Kidney epithelial cell (primary cell): ENCODE measurements at regions not wholly inside any gene's neighbourhood (a gene's known extent, or its start where the extent isn't known, plus 50 kb on each side); places are given as distances from the start of the nearest gene placed in this dataset.
"Not testable (repeated sequence)": the region's sequence is repeated elsewhere in the genome, so short reads cannot be mapped to it uniquely, and the experiment has no call there.

Source experiments
- DNase-seq: peaks from one replicate; pipeline ENCODE4 v3.0.0-alpha.2; 2010; ENCODE audit warnings: low read depth
- H3K27me3 ChIP-seq: 2 replicates; pipeline ENCODE4 v1.6.0; 2011; ENCODE audit warnings: low read length; ENCODE audit not compliant: control insufficient read depth, insufficient read depth
- H3K36me3 ChIP-seq: 2 replicates; pipeline ENCODE4 v1.5.1; 2011; ENCODE audit warnings: low read length; ENCODE audit not compliant: control insufficient read depth, insufficient read depth
- H3K4me3 ChIP-seq: 2 replicates; pipeline ENCODE4 v1.5.1; 2011; ENCODE audit warnings: low read depth, mild to moderate bottlenecking, control low read depth, low read length
- TF ChIP-seq, protein P1 (sequence below): IDR thresholded peaks from 2 replicates; pipeline ENCODE4 v1.5.1; 2011; ENCODE audit warnings: mild to moderate bottlenecking, moderate library complexity, low read length, control low read depth, inconsistent platforms; ENCODE audit not compliant: insufficient read depth, poor library complexity, severe bottlenecking

DNA sequence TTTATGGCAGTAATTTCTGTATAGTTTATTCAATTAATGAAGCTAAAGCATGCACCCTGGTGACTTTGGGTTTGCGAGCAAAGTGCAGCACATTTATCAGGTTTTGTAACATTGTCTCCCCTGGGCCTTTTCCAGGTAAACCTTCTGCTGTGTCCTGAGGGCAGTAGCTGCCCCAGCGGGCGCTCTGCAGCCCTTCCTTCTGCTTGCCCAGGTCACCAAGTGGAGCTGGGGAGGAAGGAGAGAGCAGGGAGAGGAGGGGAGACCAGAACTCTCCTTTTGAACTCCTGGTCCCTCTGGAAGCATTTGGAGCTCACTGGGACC is 145.6 kb downstream of the DLL1 start:
- Histone ChIP-seq H3K27me3 (peaks cover 23% of the 10 kb centered on the region), H3K4me3 (no peak overlapping the region), H3K36me3 (no peaks in the 10 kb centered on the region)
- DNase-seq: no peak
- TF ChIP-seq, protein P1, sequence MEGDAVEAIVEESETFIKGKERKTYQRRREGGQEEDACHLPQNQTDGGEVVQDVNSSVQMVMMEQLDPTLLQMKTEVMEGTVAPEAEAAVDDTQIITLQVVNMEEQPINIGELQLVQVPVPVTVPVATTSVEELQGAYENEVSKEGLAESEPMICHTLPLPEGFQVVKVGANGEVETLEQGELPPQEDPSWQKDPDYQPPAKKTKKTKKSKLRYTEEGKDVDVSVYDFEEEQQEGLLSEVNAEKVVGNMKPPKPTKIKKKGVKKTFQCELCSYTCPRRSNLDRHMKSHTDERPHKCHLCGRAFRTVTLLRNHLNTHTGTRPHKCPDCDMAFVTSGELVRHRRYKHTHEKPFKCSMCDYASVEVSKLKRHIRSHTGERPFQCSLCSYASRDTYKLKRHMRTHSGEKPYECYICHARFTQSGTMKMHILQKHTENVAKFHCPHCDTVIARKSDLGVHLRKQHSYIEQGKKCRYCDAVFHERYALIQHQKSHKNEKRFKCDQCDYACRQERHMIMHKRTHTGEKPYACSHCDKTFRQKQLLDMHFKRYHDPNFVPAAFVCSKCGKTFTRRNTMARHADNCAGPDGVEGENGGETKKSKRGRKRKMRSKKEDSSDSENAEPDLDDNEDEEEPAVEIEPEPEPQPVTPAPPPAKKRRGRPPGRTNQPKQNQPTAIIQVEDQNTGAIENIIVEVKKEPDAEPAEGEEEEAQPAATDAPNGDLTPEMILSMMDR: no peak

DNA sequence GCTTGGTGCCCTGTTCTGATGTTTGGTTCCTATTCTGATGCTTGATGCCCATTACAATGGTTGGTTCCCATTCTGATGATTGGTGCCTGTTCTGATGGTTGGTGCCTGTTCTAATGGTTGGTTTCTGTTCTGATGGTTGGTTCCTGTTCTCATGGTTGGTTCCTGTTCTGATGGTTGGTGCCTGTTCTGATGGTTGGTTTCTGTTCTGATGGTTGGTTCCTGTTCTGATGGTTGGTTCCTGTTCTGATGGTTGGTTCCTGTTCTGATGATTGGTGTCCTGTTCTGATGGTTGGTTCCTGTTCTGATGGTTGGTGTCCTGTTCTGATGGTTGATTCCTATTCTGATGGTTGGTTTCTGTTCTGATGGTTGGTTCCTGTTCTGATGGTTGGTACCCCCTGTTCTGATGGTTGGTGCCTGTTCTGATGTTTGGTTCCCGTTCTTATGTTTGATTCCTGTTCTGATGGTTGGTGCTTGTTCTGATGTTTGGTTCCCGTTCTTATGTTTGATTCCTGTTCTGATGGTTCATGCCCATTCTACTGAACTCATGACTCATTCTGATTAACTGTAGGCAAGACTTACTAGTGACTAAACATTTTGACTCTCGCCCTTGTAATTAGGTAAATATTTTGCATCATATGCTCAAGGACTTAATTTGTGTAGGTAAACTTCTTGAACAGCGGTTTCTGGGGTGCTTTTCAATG is 146.2 kb downstream of the DLL1 start:
- no peak for DNase-seq
- H3K36me3 ChIP-seq: no peaks in the 10 kb centered on the region
- TF ChIP-seq, protein P1: no peak
- no peak overlapping the region for H3K4me3 ChIP-seq
- peaks cover 20% of the 10 kb centered on the region for H3K27me3 ChIP-seq

DNA sequence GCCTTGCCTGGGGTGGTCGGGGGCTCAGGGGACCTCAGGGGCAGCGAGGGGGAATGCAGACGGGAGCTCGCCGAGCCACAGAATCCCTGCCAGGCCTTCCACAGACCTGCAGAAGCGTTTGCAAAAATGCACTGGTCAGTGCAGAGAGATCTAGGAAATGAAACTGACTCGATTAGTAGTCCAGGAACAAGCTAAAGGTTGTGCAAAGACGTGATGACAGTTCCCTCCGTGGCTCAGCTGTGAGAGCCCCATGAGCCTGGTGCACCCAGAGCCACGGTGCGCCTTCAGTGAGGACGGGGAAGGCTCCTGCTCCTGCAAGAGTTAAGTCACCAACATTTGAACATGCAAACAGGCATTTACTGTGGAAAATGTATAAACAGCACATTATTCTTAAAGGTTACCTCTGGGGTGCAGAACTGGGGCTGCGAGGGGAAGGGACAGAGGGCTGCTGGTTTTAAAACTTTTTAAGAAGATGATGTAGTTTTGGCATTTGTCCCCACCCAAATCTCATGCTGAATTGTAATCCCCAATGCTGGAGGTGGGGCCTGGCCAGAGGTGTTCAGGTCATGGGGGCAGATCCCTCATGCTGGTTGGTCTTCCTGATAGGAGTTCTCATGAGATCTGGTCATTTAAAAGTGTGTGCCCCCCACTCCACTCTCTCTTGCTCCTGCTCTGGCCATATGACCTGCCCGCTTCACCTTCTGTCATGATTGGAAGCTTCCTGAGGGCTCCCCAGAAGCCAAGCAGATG is 147.3 kb downstream of the DLL1 start:
- TF ChIP-seq, protein P1: no peak
- Histone ChIP-seq H3K36me3 (no peaks in the 10 kb centered on the region), H3K27me3 (peaks cover 20% of the 10 kb centered on the region), H3K4me3 (no peak overlapping the region)
- DNase-seq: no peak

DNA sequence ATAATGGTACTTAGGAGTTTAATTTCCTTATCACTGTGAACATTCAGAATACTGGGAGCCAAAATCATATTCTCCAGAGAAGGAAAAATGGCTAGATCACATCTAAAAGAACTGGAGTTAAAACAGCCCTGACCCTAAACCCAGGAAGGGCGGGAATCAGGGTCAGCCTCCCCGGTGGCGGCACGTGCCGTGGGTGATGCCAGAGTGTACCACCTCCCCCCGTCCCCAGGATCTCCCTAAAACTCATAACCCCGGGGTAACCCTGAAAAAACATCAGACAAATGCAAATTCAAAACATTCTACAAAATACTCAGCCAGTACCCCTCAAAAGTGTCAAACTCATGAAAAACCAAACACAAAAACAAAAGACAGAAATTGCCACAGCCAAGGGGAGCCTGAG is 148.3 kb downstream of the DLL1 start:
- TF ChIP-seq, protein P1: no peak
- no peak for DNase-seq
- Histone ChIP-seq H3K4me3 (no peak overlapping the region), H3K36me3 (no peaks in the 10 kb centered on the region), H3K27me3 (peaks cover 12% of the 10 kb centered on the region)

DNA sequence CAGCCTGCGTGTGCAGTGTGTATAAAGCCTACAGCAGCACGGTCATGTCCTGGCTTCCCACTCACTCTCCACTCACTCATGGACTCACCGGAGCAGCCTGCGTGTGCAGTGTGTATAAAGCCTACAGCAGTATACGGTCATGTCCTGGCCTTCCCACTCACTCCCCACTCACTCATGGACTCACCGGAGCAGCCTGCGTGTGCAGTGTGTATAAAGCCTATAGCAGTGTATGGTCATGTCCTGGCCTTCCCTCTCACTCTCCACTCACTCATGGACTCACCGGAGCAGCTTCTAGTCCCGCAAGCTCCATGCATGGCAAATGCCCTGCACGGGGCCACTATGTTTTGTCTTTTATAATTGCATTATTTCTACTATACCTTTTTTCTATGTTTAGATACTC is 149.8 kb downstream of the DLL1 start:
- peaks cover 11% of the 10 kb centered on the region for H3K27me3 ChIP-seq
- H3K36me3 ChIP-seq, DNase-seq, H3K4me3 ChIP-seq: not testable (repeated sequence)

DNA sequence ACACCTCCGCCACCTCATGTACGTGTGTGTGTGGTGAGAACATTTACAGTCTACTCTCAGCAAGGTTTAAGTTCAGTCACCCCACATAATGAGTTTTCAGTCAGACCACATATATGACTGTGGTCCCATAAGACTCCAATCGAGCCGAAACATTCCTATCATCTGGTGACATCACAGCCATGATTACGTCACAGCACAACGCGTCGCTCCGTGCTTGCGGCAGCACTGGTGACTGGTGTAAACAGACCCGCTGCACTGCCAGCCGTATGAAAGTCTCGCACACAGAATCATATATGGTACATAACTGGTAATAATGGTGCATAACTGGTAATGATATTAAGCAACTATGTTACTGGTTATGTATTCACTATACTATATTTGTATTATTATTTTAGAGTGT is 150.7 kb downstream of the DLL1 start:
- DNase-seq: no peak
- TF ChIP-seq, protein P1: no peak
- Histone ChIP-seq H3K4me3 (no peak overlapping the region), H3K36me3 (no peaks in the 10 kb centered on the region), H3K27me3 (peaks cover 13% of the 10 kb centered on the region)
